Osteoblast (primary cell): ENCODE measurements at regions not wholly inside any gene's neighbourhood (a gene's known extent, or its start where the extent isn't known, plus 50 kb on each side); places are given as distances from the start of the nearest gene placed in this dataset.
"Not testable (repeated sequence)": the region's sequence is repeated elsewhere in the genome, so short reads cannot be mapped to it uniquely, and the experiment has no call there.

Experiments used
- DNase-seq: peaks from one replicate; pipeline ENCODE4 v3.0.0; 2011; ENCODE audit warnings: low spot score, mixed read lengths; ENCODE audit not compliant: insufficient read length; ENCODE audit errors: missing footprints
- H2AFZ ChIP-seq: 2 replicates; pipeline ENCODE4 v1.6.0; 2011; ENCODE audit warnings: mild to moderate bottlenecking, low read length
- H3K27ac ChIP-seq: 2 replicates; pipeline ENCODE4 v1.5.1; 2011; ENCODE audit warnings: mild to moderate bottlenecking, low read depth, low read length, moderate library complexity
- H3K27me3 ChIP-seq: 2 replicates; pipeline ENCODE4 v1.6.0; 2012; ENCODE audit warnings: mild to moderate bottlenecking, control low read depth, inconsistent platforms, low read length, moderate library complexity; ENCODE audit not compliant: insufficient read depth
- H3K36me3 ChIP-seq: 2 replicates; pipeline ENCODE4 v1.5.1; 2011; ENCODE audit warnings: mild to moderate bottlenecking, low read length, control low read depth, moderate library complexity; ENCODE audit not compliant: insufficient read depth
- H3K4me1 ChIP-seq: 2 replicates; pipeline ENCODE4 v1.5.1; 2011; ENCODE audit warnings: mild to moderate bottlenecking, low read length, control low read depth, moderate library complexity; ENCODE audit not compliant: insufficient read depth
- H3K4me2 ChIP-seq: 2 replicates; pipeline ENCODE4 v1.6.0; 2011; ENCODE audit warnings: mild to moderate bottlenecking, low read length; ENCODE audit not compliant: insufficient read depth
- H3K4me3 ChIP-seq: fragments of 200-600 bp; sonication (generic); 3 replicates; pipeline ENCODE4 v1.5.1; 2012; ENCODE audit warnings: mild to moderate bottlenecking, low read length, inconsistent platforms; ENCODE audit not compliant: insufficient read depth
- H3K79me2 ChIP-seq: 2 replicates; pipeline ENCODE4 v1.6.0; 2012; ENCODE audit warnings: mild to moderate bottlenecking, low read length, control low read depth, inconsistent platforms; ENCODE audit not compliant: insufficient read depth
- H3K9me3 ChIP-seq: 2 replicates; pipeline ENCODE4 v1.5.1; 2011; ENCODE audit warnings: low read depth, low read length, control low read depth
- H4K20me1 ChIP-seq: 2 replicates; pipeline ENCODE4 v1.6.0; 2012; ENCODE audit warnings: mild to moderate bottlenecking, low read length, control low read depth; ENCODE audit not compliant: insufficient read depth
- TF ChIP-seq, protein P1 (sequence below): IDR thresholded peaks from 2 replicates; pipeline ENCODE4 v1.5.1; 2011; ENCODE audit warnings: mild to moderate bottlenecking, low read depth, low read length, moderate library complexity; ENCODE audit errors: extremely low read depth

DNA sequence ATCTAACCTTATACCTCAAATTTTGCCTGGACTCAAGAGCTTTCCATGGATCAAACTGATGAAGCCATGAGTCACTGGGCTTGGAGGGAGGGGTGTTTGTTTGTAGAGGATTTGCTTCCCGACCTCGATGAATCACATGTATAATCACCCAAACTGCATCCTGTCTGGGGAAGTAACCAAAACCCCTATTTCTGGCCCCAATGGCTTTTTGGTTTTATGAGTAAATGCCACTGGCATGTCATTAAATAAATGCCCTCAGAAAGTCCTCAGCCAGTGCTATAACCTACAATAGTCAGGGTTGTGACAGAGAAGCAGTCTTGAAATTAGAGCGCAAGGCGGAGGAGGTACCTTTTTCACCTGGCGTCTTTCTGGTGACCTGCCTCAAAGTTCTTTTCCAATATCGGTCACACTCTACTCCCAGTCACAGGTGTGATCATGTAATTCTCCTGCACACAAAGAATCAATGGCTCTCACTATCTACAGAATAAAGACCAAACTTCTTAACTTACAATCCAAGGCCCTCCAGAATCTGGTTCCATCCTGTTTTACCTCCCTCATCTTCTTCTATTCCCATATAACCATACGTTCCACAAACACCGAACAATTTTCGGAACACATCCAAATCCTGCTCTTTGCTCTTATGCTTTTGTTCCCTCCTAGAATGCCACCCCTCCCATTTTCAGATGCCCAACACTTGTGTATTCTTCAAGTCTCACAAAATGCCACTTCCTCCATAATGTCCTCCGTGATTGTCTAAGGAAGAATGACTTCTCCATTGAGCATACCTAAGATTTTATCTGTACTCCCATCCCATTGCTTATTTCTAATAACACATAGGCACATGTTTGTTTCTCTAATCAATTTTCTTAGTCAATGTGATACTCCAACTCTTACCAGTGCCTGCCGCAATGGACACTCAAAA lies 81.3 kb upstream of the BLID start:
- no peak overlapping the region for H2AFZ ChIP-seq
- H3K4me3 ChIP-seq = no peak overlapping the region
- no peaks in the 10 kb centered on the region for H3K27me3 ChIP-seq
- H3K9me3 ChIP-seq = no peaks in the 10 kb centered on the region
- peak; percentile 89 for DNase-seq
- H3K36me3 ChIP-seq = peaks cover 4% of the 10 kb centered on the region
- H4K20me1 ChIP-seq = no peaks in the 10 kb centered on the region
- H3K4me1 ChIP-seq = peaks cover 79% of the 10 kb centered on the region
- H3K4me2 ChIP-seq = peak overlapping the region; percentile 30
- peak overlapping the region; percentile 79 for H3K27ac ChIP-seq
- TF ChIP-seq, protein P1, sequence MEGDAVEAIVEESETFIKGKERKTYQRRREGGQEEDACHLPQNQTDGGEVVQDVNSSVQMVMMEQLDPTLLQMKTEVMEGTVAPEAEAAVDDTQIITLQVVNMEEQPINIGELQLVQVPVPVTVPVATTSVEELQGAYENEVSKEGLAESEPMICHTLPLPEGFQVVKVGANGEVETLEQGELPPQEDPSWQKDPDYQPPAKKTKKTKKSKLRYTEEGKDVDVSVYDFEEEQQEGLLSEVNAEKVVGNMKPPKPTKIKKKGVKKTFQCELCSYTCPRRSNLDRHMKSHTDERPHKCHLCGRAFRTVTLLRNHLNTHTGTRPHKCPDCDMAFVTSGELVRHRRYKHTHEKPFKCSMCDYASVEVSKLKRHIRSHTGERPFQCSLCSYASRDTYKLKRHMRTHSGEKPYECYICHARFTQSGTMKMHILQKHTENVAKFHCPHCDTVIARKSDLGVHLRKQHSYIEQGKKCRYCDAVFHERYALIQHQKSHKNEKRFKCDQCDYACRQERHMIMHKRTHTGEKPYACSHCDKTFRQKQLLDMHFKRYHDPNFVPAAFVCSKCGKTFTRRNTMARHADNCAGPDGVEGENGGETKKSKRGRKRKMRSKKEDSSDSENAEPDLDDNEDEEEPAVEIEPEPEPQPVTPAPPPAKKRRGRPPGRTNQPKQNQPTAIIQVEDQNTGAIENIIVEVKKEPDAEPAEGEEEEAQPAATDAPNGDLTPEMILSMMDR = no peak
- H3K79me2 ChIP-seq = peaks cover 72% of the 10 kb centered on the region

DNA sequence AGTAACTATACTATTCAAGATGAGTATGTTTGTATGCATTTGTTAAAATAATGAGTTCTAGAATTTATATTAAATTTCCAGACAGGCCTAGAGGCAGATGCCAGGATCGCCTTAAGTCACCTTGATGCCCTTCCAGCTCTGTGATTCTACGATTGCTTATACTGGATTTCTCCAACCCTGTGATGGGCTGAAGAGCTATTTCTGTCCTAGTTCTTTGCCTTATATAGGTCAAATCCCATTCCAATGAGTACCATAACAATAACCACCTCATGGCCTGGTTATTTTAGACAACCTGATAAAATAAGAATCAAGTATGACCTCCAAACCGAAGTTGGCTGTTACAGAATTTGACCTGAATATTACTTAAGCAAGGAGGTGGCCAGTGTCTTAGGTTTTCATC lies 79.8 kb upstream of the BLID start:
- Histone ChIP-seq H3K9me3 (no peaks in the 10 kb centered on the region), H3K4me2 (no peak overlapping the region), H3K27me3 (no peaks in the 10 kb centered on the region), H3K4me1 (peaks cover 77% of the 10 kb centered on the region), H3K4me3 (no peak overlapping the region), H3K79me2 (peaks cover 73% of the 10 kb centered on the region), H3K36me3 (peaks cover 12% of the 10 kb centered on the region), H2AFZ (no peak overlapping the region), H4K20me1 (no peaks in the 10 kb centered on the region), H3K27ac (peak overlapping the region; percentile 79)
- DNase-seq = no peak
- TF ChIP-seq, protein P1 = no peak

DNA sequence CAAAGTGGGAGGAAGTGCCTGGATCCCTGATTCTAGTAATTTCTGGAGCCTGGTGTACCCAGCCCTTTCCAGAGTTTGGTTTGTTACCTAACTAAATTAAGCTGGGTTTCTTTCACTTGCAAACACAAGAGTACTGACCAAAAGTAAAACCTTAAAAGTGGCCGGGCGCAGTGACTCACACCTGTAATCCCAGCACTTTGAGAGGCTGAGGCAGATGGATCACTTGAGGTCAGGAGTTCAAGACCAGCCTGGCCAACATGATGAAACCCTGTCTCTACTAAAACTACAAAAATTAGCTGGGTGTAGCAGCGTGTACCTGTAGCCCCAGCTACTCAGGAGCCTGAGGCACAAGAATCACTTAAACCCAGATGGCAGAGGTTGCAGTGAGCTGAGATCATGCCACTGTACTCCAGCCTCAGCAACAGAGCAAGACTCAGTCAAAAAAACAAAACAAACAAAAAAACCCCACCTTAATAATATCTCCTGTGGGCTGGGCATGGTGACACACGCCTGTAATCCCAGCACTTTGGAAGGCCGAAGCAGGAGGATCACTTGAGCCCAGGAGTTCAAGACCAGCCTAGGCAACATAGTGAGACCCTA lies 78.0 kb upstream of the BLID start:
- not testable (repeated sequence) for H3K36me3 ChIP-seq, H3K27me3 ChIP-seq, DNase-seq, H4K20me1 ChIP-seq, H3K9me3 ChIP-seq, H2AFZ ChIP-seq, H3K4me3 ChIP-seq, H3K4me2 ChIP-seq
- H3K27ac ChIP-seq = peak overlapping the region; percentile 83
- H3K4me1 ChIP-seq = peaks cover 80% of the 10 kb centered on the region
- peaks cover 65% of the 10 kb centered on the region for H3K79me2 ChIP-seq

DNA sequence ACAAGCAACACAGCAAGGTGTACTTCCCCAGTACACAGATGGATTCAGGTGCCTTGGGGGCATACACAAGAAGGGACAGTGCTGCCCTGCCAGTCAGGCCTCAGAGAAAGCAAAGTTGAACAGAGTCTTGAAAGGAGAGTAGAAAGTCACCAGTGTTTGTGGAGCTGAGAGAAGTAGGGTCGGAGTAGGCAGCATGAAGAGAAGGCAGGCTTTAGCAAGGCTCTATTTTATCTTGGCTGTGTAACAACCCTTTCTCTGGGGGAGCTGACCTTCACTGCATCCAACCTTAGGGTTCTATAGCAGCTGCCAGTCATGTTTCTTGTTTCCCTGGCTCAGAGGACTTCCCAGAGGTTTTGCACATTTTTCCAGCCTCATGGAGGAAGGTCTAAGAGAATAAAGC lies 77.4 kb upstream of the BLID start:
- no peak for DNase-seq
- Histone ChIP-seq H3K36me3 (peaks cover 8% of the 10 kb centered on the region), H4K20me1 (no peaks in the 10 kb centered on the region), H3K9me3 (no peaks in the 10 kb centered on the region), H3K79me2 (peaks cover 63% of the 10 kb centered on the region), H3K4me3 (no peak overlapping the region), H3K27ac (peak overlapping the region; percentile 83), H3K27me3 (no peaks in the 10 kb centered on the region), H2AFZ (no peak overlapping the region), H3K4me1 (peaks cover 81% of the 10 kb centered on the region), H3K4me2 (no peak overlapping the region)
- TF ChIP-seq, protein P1 = no peak
